ENCODE measurements at regions not wholly inside any gene's neighbourhood (a gene's known extent, or its start where the extent isn't known, plus 50 kb on each side); places are given as distances from the start of the nearest gene placed in this dataset.

DNA sequence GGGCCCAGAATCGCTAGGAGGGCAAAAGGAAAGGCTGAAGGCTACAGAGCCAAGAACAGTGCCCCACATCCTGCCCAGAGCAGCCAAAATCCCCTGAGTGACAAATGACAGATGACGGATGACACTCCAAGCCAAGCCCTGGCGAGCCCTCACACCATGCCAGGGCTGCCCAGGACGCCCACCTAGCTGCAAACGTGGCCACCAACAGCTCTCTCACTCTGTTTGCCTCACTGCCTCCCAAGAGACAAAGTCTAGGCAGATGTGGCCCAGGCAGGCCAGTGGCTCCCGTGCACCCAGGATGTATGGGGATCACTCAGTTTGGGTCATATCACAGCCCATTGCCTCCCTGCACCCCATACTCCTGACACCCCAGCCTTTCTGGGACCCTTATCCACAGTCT lies 270.1 kb upstream of the NSMCE3 start:
- H3K27me3 ChIP-seq (ENCODE audit: control insufficient read depth in 1 of 2, insufficient read depth in 2 of 2, low read length in 1 of 2) = no peaks in the 10 kb centered on the region
- no peaks in the 10 kb centered on the region for H3K36me3 ChIP-seq (ENCODE audit: control insufficient read depth in 1 of 2, insufficient read depth in 2 of 2, low read length in 1 of 2)
- DNase-seq (no peak), ATAC-seq (ENCODE audit: low FRiP score) (no peak)
- 74 to 82% methylated on average over 6 of the region's 6 CpGs for WGBS, 2 donors
- intact Hi-C loops (cut with DNase I) = no loop called here
- H3K27ac ChIP-seq (ENCODE audit: low read depth in 1 of 2, low read length in 2 of 2) = no peak overlapping the region
- H3K9me3 ChIP-seq (ENCODE audit: control insufficient read depth, low read length) = no peaks in the 10 kb centered on the region
- H3K4me3 ChIP-seq (ENCODE audit: low read length in 2 of 2) = no peak overlapping the region
- peaks cover 0 to 3% of the 10 kb centered on the region in 2 donors for H3K4me1 ChIP-seq (ENCODE audit: control insufficient read depth in 1 of 2, insufficient read depth in 2 of 2, low read length in 2 of 2)

DNA sequence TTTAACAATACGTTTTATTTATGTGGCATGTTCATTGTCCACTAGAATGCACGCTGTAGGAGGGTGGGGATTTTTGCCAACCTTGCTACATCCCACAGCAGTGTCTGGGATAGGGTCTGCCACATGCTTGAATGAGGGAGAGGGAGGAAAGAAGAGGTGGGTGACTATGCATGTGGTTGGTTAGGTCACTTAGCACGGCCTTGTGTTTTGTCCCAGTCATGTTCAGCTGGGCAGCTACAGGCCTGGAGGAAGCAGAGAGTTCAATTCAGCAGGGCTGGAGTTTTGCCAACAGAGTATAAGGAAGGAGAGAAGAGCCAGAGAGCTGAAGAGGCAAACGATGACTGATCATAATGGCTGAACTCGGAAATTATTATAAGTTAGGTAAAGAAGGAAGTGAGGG lies 268.4 kb upstream of the NSMCE3 start:
- Histone ChIP-seq H3K36me3 (ENCODE audit: control insufficient read depth in 1 of 2, insufficient read depth in 2 of 2, low read length in 1 of 2) (no peaks in the 10 kb centered on the region), H3K27ac (ENCODE audit: low read depth in 1 of 2, low read length in 2 of 2) (no peak overlapping the region), H3K9me3 (ENCODE audit: control insufficient read depth, low read length) (no peaks in the 10 kb centered on the region), H3K4me1 (ENCODE audit: control insufficient read depth in 1 of 2, insufficient read depth in 2 of 2, low read length in 2 of 2) (peaks cover 0 to 5% of the 10 kb centered on the region in 2 donors), H3K27me3 (ENCODE audit: control insufficient read depth in 1 of 2, insufficient read depth in 2 of 2, low read length in 1 of 2) (no peaks in the 10 kb centered on the region), H3K4me3 (ENCODE audit: low read length in 2 of 2) (no peak overlapping the region)
- 76 to 79% methylated on average over 5 of the region's 5 CpGs for WGBS, 2 donors
- intact Hi-C loops (cut with DNase I) = no loop called here
- DNase-seq (no peak), ATAC-seq (ENCODE audit: low FRiP score) (no peak)

DNA sequence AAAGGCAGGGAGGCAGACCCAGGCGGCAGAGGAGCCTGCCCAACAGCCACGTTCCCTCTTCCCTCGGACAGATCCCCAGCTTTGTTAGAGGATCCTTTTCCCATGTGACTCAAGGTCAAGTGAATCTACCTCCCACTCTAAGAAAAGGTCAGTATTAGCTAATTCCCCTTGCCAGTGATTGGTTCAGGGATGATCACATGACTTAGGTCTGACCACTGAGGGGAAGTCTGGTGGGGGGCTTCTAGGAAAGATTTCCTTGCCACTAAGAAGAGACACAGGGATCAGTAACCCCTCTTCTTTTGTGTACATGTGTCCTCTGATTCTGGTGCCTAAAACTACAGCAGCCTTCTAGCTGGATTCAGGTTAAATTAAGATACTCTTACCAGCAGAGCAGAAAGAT lies 266.3 kb upstream of the NSMCE3 start:
- intact Hi-C loops (cut with DNase I) = no loop called here
- ATAC-seq (ENCODE audit: low FRiP score) (no peak), DNase-seq (no peak)
- 72 to 74% methylated on average over 3 of the region's 3 CpGs for WGBS, 2 donors
- Histone ChIP-seq H3K36me3 (ENCODE audit: control insufficient read depth in 1 of 2, insufficient read depth in 2 of 2, low read length in 1 of 2) (no peaks in the 10 kb centered on the region), H3K4me1 (ENCODE audit: control insufficient read depth in 1 of 2, insufficient read depth in 2 of 2, low read length in 2 of 2) (peaks cover 0 to 5% of the 10 kb centered on the region in 2 donors), H3K4me3 (ENCODE audit: low read length in 2 of 2) (no peak overlapping the region), H3K27ac (ENCODE audit: low read depth in 1 of 2, low read length in 2 of 2) (no peak overlapping the region), H3K27me3 (ENCODE audit: control insufficient read depth in 1 of 2, insufficient read depth in 2 of 2, low read length in 1 of 2) (no peaks in the 10 kb centered on the region), H3K9me3 (ENCODE audit: control insufficient read depth, low read length) (no peaks in the 10 kb centered on the region)

DNA sequence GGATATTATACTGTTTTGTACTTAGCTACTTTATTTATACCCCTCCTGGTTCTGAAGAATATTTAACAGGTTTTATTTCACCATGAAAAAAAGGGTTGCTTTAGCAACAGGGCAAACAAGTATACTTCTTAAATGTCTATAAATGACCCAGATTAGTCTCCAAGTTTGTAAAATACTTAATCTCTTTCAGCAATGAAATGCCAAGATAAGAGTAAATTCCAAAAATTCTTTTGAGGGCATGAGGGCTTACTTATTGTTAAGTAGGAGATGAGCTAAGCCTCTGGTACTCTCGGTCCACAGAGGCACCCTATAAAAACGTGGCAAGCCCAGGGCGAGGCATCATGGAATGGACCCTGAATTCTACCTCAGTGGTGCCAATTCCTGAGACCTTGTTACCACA lies 264.8 kb upstream of the NSMCE3 start:
- intact Hi-C loops (cut with DNase I) = no loop called here
- no peak for ATAC-seq (ENCODE audit: low FRiP score)
- 5 to 6% methylated on average over 3 of the region's 3 CpGs for WGBS, 2 donors
- Histone ChIP-seq H3K4me3 (ENCODE audit: low read length in 2 of 2) (no peak overlapping the region), H3K27ac (ENCODE audit: low read depth in 1 of 2, low read length in 2 of 2) (peak overlapping the region in 1 of 2 donors; percentile 39), H3K36me3 (ENCODE audit: control insufficient read depth in 1 of 2, insufficient read depth in 2 of 2, low read length in 1 of 2) (no peaks in the 10 kb centered on the region), H3K27me3 (ENCODE audit: control insufficient read depth in 1 of 2, insufficient read depth in 2 of 2, low read length in 1 of 2) (no peaks in the 10 kb centered on the region), H3K4me1 (ENCODE audit: control insufficient read depth in 1 of 2, insufficient read depth in 2 of 2, low read length in 2 of 2) (peaks cover 0 to 5% of the 10 kb centered on the region in 2 donors), H3K9me3 (ENCODE audit: control insufficient read depth, low read length) (no peaks in the 10 kb centered on the region)
- no peak for DNase-seq

DNA sequence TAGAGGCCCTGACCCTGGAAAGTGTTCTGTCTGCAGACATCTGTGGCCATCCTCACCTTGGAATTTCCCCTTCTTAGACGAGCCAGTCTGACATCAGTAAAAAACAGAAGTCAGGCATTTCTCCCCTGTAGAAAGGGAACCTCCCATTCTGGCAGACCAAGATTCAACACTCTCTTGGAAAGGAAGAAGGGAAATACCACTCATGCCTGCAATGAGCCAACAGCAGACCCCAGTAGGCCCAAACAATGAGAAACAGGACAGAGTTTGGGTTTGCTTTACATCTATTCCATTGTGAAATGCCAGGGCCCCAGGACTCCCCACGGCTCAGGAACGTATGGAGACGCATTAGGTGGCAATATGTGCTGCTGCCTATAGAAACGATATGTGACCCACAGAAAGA lies 264.0 kb upstream of the NSMCE3 start:
- peak overlapping the region in 1 of 2 donors; percentile 81 for H3K27ac ChIP-seq (ENCODE audit: low read depth in 1 of 2, low read length in 2 of 2)
- intact Hi-C loops (cut with DNase I) = no loop called here
- WGBS, 2 donors = 5 to 7% methylated on average over 5 of the region's 5 CpGs

DNA sequence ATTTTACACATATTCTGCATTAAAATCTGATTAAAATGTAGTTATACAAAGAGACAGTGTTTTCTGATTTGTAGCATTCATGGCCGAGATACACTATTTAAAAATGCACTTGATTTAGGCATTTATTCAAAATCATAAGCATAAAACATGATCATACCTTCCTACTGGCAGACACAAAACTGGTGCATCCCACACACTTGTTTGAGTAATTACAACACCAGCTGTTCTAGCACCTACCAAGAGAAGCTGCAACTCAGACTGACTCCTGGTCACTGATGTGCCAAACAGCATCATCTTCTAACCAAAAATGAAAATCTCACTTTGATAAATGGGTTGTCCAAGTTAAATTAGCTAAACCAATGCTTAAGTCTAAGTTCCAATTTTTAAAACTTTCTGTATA lies 262.7 kb upstream of the NSMCE3 start:
- ATAC-seq (ENCODE audit: low FRiP score) = no peak
- 96 to 97% methylated on average over 1 of the region's 1 CpG for WGBS, 2 donors
- intact Hi-C loops (cut with DNase I) = no loop called here
- H3K4me3 ChIP-seq (ENCODE audit: low read length in 2 of 2) = no peak overlapping the region
- no peaks in the 10 kb centered on the region for H3K9me3 ChIP-seq (ENCODE audit: control insufficient read depth, low read length)
- no peaks in the 10 kb centered on the region for H3K27me3 ChIP-seq (ENCODE audit: control insufficient read depth in 1 of 2, insufficient read depth in 2 of 2, low read length in 1 of 2)
- no peak for DNase-seq
- H3K36me3 ChIP-seq (ENCODE audit: control insufficient read depth in 1 of 2, insufficient read depth in 2 of 2, low read length in 1 of 2) = no peaks in the 10 kb centered on the region
- H3K4me1 ChIP-seq (ENCODE audit: control insufficient read depth in 1 of 2, insufficient read depth in 2 of 2, low read length in 2 of 2) = peaks cover 0 to 5% of the 10 kb centered on the region in 2 donors
- no peak overlapping the region for H3K27ac ChIP-seq (ENCODE audit: low read depth in 1 of 2, low read length in 2 of 2)

More for the DNA sequence above, 264.0 kb upstream of the NSMCE3 start:
- H3K4me3 ChIP-seq (ENCODE audit: low read length in 2 of 2) = no peak overlapping the region
- peaks cover 0 to 5% of the 10 kb centered on the region in 2 donors for H3K4me1 ChIP-seq (ENCODE audit: control insufficient read depth in 1 of 2, insufficient read depth in 2 of 2, low read length in 2 of 2)
- ATAC-seq (ENCODE audit: low FRiP score) = no peak
- H3K9me3 ChIP-seq (ENCODE audit: control insufficient read depth, low read length) = no peaks in the 10 kb centered on the region
- H3K27me3 ChIP-seq (ENCODE audit: control insufficient read depth in 1 of 2, insufficient read depth in 2 of 2, low read length in 1 of 2) = no peaks in the 10 kb centered on the region
- H3K36me3 ChIP-seq (ENCODE audit: control insufficient read depth in 1 of 2, insufficient read depth in 2 of 2, low read length in 1 of 2) = no peaks in the 10 kb centered on the region
- DNase-seq = no peak

DNA sequence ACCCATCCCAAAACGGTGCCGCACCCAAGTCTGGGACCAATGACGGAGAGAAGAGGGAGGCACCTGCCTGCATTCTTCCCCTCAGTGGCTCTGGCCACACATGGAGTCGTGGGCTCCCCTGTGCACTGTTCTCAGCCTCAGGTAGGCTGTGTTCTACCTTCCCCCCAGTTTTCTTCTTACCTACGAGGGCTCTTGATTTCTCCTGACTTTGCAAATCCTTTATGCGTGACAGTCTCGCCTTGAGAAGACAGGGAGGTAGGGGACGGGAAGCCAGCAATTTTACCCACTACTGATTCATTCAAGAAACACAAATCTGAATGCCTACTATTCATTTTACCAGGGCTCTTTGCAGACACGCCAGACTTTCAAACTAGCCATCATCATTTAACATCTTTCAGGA lies 261.3 kb upstream of the NSMCE3 start:
- intact Hi-C loops (cut with DNase I) = no loop called here
- H3K27me3 ChIP-seq (ENCODE audit: control insufficient read depth in 1 of 2, insufficient read depth in 2 of 2, low read length in 1 of 2) = no peaks in the 10 kb centered on the region
- DNase-seq (no peak), ATAC-seq (ENCODE audit: low FRiP score) (no peak)
- H3K4me1 ChIP-seq (ENCODE audit: control insufficient read depth in 1 of 2, insufficient read depth in 2 of 2, low read length in 2 of 2) = peaks cover 0 to 5% of the 10 kb centered on the region in 2 donors
- no peaks in the 10 kb centered on the region for H3K36me3 ChIP-seq (ENCODE audit: control insufficient read depth in 1 of 2, insufficient read depth in 2 of 2, low read length in 1 of 2)
- H3K4me3 ChIP-seq (ENCODE audit: low read length in 2 of 2) = no peak overlapping the region
- no peaks in the 10 kb centered on the region for H3K9me3 ChIP-seq (ENCODE audit: control insufficient read depth, low read length)
- WGBS, 2 donors = 96 to 97% methylated on average over 9 of the region's 9 CpGs
- H3K27ac ChIP-seq (ENCODE audit: low read depth in 1 of 2, low read length in 2 of 2) = no peak overlapping the region

DNA sequence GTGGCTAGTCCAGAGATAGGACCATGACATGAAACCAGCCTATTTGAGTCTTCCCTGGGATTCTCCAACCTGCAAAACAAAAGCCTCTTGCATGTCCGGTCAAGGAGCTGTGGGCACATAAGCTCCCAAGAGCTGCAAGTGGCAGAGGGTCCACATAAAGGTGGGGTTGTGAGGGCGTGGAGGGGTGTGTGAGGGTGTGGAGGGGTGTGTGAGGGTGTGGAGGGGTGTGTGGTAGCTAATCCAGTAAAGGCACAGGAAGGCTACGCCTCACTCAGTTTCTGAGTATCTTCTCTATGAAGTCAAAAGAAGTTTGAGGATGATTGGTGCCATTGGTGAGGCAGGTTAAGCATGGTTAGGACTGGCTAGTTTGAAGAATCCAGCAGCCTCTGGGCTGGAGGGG lies 259.4 kb upstream of the NSMCE3 start:
- Histone ChIP-seq H3K27ac (ENCODE audit: low read depth in 1 of 2, low read length in 2 of 2) (no peak overlapping the region), H3K4me3 (ENCODE audit: low read length in 2 of 2) (no peak overlapping the region), H3K36me3 (ENCODE audit: control insufficient read depth in 1 of 2, insufficient read depth in 2 of 2, low read length in 1 of 2) (no peaks in the 10 kb centered on the region), H3K27me3 (ENCODE audit: control insufficient read depth in 1 of 2, insufficient read depth in 2 of 2, low read length in 1 of 2) (no peaks in the 10 kb centered on the region), H3K4me1 (ENCODE audit: control insufficient read depth in 1 of 2, insufficient read depth in 2 of 2, low read length in 2 of 2) (peaks cover 0 to 2% of the 10 kb centered on the region in 2 donors), H3K9me3 (ENCODE audit: control insufficient read depth, low read length) (no peaks in the 10 kb centered on the region)
- intact Hi-C loops (cut with DNase I) = no loop called here
- no peak for DNase-seq
- 94 to 95% methylated on average over 3 of the region's 3 CpGs for WGBS, 2 donors
- no peak for ATAC-seq (ENCODE audit: low FRiP score)

DNA sequence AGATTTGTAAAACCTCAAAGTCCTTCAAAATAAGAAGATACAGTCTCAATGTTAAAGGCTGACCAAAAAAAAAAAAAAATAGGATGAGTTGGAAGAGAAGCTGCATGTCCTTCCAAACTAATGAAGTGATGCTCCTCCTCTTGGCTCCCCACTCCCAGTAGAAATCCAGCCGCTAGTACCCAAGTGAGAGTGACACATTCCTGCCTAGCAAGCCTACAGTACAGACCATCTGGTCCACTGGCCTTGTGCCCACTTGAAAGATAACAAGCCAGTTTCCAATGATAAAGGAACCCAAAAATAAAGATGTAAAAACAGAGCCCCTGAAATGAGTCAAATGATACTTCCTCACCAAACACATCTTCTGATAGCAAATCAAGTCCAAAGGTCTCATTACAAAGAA lies 258.7 kb upstream of the NSMCE3 start:
- no peaks in the 10 kb centered on the region for H3K27me3 ChIP-seq (ENCODE audit: control insufficient read depth in 1 of 2, insufficient read depth in 2 of 2, low read length in 1 of 2)
- WGBS, 2 donors = 18 to 55% methylated on average over 1 of the region's 1 CpG
- DNase-seq = no peak
- no peaks in the 10 kb centered on the region for H3K36me3 ChIP-seq (ENCODE audit: control insufficient read depth in 1 of 2, insufficient read depth in 2 of 2, low read length in 1 of 2)
- H3K27ac ChIP-seq (ENCODE audit: low read depth in 1 of 2, low read length in 2 of 2) = no peak overlapping the region
- no peak overlapping the region for H3K4me3 ChIP-seq (ENCODE audit: low read length in 2 of 2)
- intact Hi-C loops (cut with DNase I) = no loop called here
- no peak for ATAC-seq (ENCODE audit: low FRiP score)
- no peaks in the 10 kb centered on the region for H3K9me3 ChIP-seq (ENCODE audit: control insufficient read depth, low read length)
- H3K4me1 ChIP-seq (ENCODE audit: control insufficient read depth in 1 of 2, insufficient read depth in 2 of 2, low read length in 2 of 2) = no peaks in the 10 kb centered on the region

All from aorta (tissue), 5 donors.